GM12892 (cell line): ENCODE measurements at regions not wholly inside any gene's neighbourhood (a gene's known extent, or its start where the extent isn't known, plus 50 kb on each side); places are given as distances from the start of the nearest gene placed in this dataset.
"Not testable (repeated sequence)": the region's sequence is repeated elsewhere in the genome, so short reads cannot be mapped to it uniquely, and the experiment has no call there.

ENCODE experiments used
- DNase-seq: peaks from one replicate; pipeline ENCODE4 v3.0.0; 2011; ENCODE audit not compliant: insufficient read length
- FAIRE-seq: peaks from 2 replicates; lab custom pipeline; 2011; peaks lifted over from hg19 to GRCh38; lab: Jason Lieb, UNC
- POLR2A ChIP-seq: IDR thresholded peaks from 2 replicates; pipeline ENCODE4 v1.6.1; 2011; ENCODE audit warnings: low read depth, low read length, control low read depth
- POLR2AphosphoS5 ChIP-seq: IDR thresholded peaks from 2 replicates; pipeline ENCODE4 v1.6.1; 2011; ENCODE audit warnings: low read depth, low read length, control low read depth
- TAF1 ChIP-seq: IDR thresholded peaks from 2 replicates; pipeline ENCODE4 v1.6.1; 2011; ENCODE audit warnings: low read depth, mild to moderate bottlenecking, control low read depth, low read length, borderline replicate concordance

DNA sequence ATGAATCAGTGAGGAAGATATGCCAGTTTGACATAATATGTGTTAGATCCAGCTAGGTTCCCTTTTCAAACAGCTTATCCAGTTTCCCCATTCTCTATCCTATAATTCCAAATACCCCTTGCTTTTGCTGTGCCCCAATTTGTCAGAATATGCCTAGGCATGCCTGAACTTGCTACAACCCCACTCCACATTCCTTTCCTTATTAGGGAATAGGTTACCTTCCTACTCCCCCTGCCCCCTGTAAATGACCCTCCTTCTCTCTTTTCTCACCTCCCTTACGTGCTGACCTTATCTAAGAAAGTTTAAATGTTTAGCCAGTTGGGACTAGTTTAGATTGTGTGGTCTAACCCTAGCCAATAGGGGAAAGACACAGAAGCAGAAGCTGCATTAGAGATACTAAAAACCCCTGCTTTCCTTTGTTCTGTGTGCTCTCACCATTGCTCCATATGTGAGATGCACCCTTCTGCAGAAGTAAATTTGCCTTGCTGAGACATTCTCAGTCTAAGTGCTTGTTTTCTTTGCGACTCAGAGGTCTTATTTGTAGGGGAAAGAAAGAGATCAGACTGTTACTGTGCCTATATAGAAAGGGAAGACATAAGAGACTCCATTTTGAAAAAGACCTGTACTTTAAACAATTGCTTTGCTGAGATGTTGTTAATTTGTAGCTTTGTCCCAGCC is 267.8 kb downstream of the SH2D4B start:
- FAIRE-seq (no peak), DNase-seq (no peak)
- TF ChIP-seq TAF1, result no peak
- no peak for TF ChIP-seq POLR2AphosphoS5
- no peak for TF ChIP-seq POLR2A

DNA sequence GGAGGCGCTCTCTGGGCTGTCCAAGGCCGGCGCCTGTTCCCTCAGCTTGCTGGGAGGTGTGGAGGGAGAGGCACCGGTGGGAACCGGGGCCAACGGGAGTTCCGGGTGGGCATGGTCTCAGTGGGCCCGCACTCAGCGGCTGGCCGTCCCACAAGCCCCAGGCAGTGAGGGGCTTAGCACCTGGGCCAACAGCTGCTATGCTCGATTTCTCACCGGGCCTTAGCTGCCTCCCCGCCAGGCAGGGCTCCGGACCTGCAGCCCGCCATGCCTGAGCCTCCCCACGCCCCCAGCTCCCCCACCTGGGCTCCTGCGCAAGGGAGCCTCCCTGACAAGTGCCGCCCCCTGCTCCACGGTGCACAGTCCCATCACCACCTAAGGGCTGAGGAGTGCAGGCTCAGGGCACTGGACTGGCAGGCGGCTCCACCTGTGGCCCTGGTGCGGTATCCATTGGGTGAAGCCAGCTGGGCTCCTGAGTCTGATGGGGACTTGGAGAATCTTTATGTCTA is 276.5 kb downstream of the SH2D4B start:
- FAIRE-seq (no peak), DNase-seq (no peak)
- TF ChIP-seq POLR2AphosphoS5 (no peak), TAF1 (no peak), POLR2A (no peak)

DNA sequence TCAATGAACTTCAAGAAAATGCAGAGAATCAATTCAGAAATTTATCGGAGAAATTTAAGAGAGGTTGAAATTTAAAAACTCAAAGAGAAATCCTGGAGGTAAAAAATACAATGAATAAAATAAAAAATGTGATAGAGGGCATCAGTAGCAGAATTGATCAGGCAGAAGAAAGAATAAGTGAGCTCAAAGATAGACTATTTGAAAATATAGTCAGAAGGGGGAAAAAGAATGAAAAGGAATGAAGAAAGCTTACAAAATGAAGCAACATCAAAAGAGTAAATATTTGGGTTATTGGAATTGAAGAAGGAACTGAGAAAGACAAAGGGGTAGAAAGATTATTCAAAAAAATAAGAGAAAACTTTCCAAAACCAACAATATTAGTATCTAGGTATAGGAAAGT is 291.4 kb downstream of the SH2D4B start:
- no peak for FAIRE-seq

GRCh38 chr10:80829562-80829961 is 291.9 kb downstream of the SH2D4B start:
- no peak for DNase-seq
- TF ChIP-seq POLR2AphosphoS5, result no peak
- no peak for TF ChIP-seq POLR2A
- TF ChIP-seq TAF1, result no peak
- no peak for FAIRE-seq

More for the DNA sequence above, 291.4 kb downstream of the SH2D4B start:
- no peak for DNase-seq
- TF ChIP-seq POLR2A, result no peak
- no peak for TF ChIP-seq TAF1
- no peak for TF ChIP-seq POLR2AphosphoS5

- not testable (repeated sequence) for FAIRE-seq
Observed at GRCh38 chr10:80832693-80833092, 295.0 kb downstream of the SH2D4B start.

GRCh38 chr10:80855348-80855971 is 317.8 kb downstream of the SH2D4B start:
- TF ChIP-seq POLR2A, result no peak
- TF ChIP-seq POLR2AphosphoS5, result no peak
- no peak for TF ChIP-seq TAF1
- FAIRE-seq (no peak), DNase-seq (peak; percentile 6)

More at GRCh38 chr10:80832693-80833092, 295.0 kb downstream of the SH2D4B start:
- not testable (repeated sequence) for DNase-seq

DNA sequence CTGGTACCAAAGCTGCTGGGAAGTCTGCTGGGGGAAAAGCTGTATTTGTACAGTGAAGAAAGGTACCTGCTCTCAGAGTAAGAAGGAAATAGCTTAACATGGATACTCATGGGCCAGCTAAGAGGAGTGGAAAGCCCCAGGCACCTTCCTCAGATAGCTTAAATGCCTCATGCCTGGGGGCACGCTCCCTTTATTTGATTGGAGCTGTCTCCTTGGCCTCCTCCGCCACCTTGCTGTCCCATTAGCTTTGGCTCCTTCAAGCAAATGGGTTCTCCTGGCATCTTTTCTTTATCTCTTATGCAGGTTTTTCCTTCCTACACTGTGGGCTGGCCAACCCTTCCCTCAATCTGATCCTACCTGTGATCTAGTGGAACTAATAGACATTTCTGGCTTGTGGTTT is 318.5 kb downstream of the SH2D4B start:
- FAIRE-seq, result no peak
- DNase-seq, result no peak
- TF ChIP-seq POLR2AphosphoS5 (no peak), POLR2A (no peak), TAF1 (no peak)

- DNase-seq, FAIRE-seq: not testable (repeated sequence)
Observed at GRCh38 chr10:80859279-80859678, 321.6 kb downstream of the SH2D4B start.

DNA sequence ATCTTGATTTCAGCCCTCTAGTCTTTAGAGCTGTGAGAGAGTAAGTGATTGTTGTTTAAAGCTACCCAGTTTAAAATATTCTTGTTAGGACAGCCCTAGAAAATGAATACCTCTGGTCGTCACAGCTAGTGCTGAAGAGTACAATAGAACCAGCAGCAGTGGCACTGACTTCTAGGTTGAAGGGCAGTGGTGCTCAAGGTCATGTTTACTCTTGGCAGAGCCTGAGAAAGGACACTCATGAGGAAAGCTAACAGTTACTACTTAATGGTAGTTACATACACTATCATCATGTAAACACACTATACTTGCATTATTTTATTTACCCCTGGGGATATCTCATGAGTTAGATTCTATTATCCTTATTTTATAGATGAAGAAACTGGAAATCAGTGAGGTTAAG is 323.0 kb downstream of the SH2D4B start:
- DNase-seq (no peak), FAIRE-seq (no peak)
- no peak for TF ChIP-seq POLR2AphosphoS5
- TF ChIP-seq POLR2A, result no peak
- no peak for TF ChIP-seq TAF1

DNA sequence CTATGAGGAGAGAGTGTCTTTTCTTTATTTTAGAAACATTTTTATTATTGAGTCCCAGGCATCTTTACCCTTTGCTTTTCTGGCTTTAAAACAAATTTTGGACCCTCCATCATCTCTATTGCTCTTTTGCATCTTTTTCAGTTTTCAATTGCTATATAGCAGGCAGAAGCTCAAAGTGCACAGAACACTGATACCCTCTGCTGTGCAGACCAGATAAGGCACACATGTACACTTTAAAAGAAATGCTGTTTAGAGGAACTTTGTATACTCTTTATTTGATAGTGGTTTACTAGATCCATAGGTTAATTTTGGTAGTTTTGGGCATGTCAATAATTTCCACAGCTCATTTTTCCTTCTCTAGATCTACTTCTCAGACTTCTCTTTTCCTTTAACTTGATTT is 324.2 kb downstream of the SH2D4B start:
- TF ChIP-seq POLR2A, result no peak
- no peak for TF ChIP-seq TAF1
- no peak for TF ChIP-seq POLR2AphosphoS5
- DNase-seq (no peak), FAIRE-seq (no peak)

DNA sequence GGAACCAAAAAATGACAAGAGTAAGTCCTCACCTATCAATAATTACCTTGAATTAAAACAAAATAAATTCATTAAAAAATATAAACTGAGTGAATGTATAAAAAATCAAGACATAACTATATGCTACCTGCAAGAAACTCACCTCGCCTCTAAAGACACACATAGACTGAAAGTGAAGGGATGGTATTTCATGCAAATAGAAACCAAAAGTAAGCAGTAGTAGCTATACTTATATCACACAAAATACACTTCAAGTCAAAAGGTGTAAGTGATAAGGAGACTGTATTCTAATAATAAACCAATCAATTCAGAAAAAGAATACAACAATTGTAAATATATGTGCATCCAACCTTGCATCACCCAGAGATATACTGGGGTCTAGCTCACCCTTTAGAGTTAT is 332.6 kb downstream of the SH2D4B start:
- DNase-seq (no peak), FAIRE-seq (no peak)
- TF ChIP-seq POLR2A (no peak), TAF1 (no peak), POLR2AphosphoS5 (no peak)

DNA sequence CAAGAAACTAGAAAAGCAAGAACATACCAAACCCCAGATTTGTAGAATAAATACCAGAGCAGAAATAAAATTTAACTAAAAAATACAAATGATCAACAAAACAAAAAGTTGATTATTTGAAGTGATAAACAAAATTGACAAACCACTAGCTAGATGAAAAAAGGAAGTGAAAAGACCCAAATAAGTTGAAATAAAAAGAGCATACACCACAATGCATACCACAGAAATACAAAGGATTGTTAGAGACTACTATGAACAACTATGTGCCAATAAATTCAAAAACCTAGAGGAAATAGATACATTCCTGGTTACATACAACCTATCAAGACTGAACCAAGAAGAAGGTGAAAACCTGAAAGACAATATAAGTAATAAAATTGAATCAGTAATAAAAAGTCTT is 333.4 kb downstream of the SH2D4B start:
- TF ChIP-seq POLR2AphosphoS5 (no peak), TAF1 (no peak), POLR2A (no peak)
- FAIRE-seq, result no peak
- no peak for DNase-seq
